Rectal smooth muscle tissue (tissue), 1 donor: ENCODE measurements at regions not wholly inside any gene's neighbourhood (a gene's known extent, or its start where the extent isn't known, plus 50 kb on each side); places are given as distances from the start of the nearest gene placed in this dataset.

Experiments used
- H3K27ac ChIP-seq: one replicate; pipeline ENCODE4 v1.7.0; 2013; ENCODE audit warnings: low read depth, low read length, inconsistent platforms
- H3K27me3 ChIP-seq: one replicate; pipeline ENCODE4 v1.7.0; 2013; ENCODE audit warnings: low read length; ENCODE audit not compliant: control insufficient read depth, insufficient read depth
- H3K36me3 ChIP-seq: one replicate; pipeline ENCODE4 v1.7.0; 2013; ENCODE audit warnings: low read length; ENCODE audit not compliant: control insufficient read depth, insufficient read depth
- H3K4me1 ChIP-seq: one replicate; pipeline ENCODE4 v1.7.0; 2013; ENCODE audit warnings: low read length; ENCODE audit not compliant: control insufficient read depth, insufficient read depth
- H3K4me3 ChIP-seq: one replicate; pipeline ENCODE4 v1.7.0; 2013; ENCODE audit warnings: low read length
- H3K9ac ChIP-seq: one replicate; pipeline ENCODE4 v1.7.0; 2013; ENCODE audit warnings: low read length

GRCh38 chr13:60303166-60303565, 93.9 kb upstream of the TDRD3 start:
- no peaks in the 10 kb centered on the region for H3K4me1 ChIP-seq
- H3K36me3 ChIP-seq: no peaks in the 10 kb centered on the region
- H3K27me3 ChIP-seq: no peaks in the 10 kb centered on the region
- no peak overlapping the region for H3K27ac ChIP-seq
- H3K9ac ChIP-seq: no peak overlapping the region
- H3K4me3 ChIP-seq: no peak overlapping the region

GRCh38 chr13:60311527-60311926, 85.5 kb upstream of the TDRD3 start:
- H3K36me3 ChIP-seq: no peaks in the 10 kb centered on the region
- H3K27ac ChIP-seq: no peak overlapping the region
- H3K4me3 ChIP-seq: no peak overlapping the region
- no peaks in the 10 kb centered on the region for H3K27me3 ChIP-seq
- no peak overlapping the region for H3K9ac ChIP-seq
- H3K4me1 ChIP-seq: no peaks in the 10 kb centered on the region

- Histone ChIP-seq H3K9ac (no peak overlapping the region), H3K36me3 (no peaks in the 10 kb centered on the region), H3K27me3 (no peaks in the 10 kb centered on the region), H3K27ac (no peak overlapping the region), H3K4me3 (no peak overlapping the region), H3K4me1 (no peaks in the 10 kb centered on the region)
Measured at GRCh38 chr13:60312851-60313505, 84.0 kb upstream of the TDRD3 start.

GRCh38 chr13:60318186-60318585, 78.8 kb upstream of the TDRD3 start:
- no peak overlapping the region for H3K27ac ChIP-seq
- H3K27me3 ChIP-seq: no peaks in the 10 kb centered on the region
- H3K9ac ChIP-seq: no peak overlapping the region
- H3K36me3 ChIP-seq: no peaks in the 10 kb centered on the region
- H3K4me3 ChIP-seq: no peak overlapping the region
- no peaks in the 10 kb centered on the region for H3K4me1 ChIP-seq

GRCh38 chr13:60324131-60324530, 72.9 kb upstream of the TDRD3 start:
- H3K4me1 ChIP-seq: no peaks in the 10 kb centered on the region
- no peaks in the 10 kb centered on the region for H3K27me3 ChIP-seq
- H3K27ac ChIP-seq: no peak overlapping the region
- no peak overlapping the region for H3K4me3 ChIP-seq
- no peaks in the 10 kb centered on the region for H3K36me3 ChIP-seq
- H3K9ac ChIP-seq: no peak overlapping the region

- H3K4me3 ChIP-seq: no peak overlapping the region
- H3K27ac ChIP-seq: no peak overlapping the region
- no peaks in the 10 kb centered on the region for H3K27me3 ChIP-seq
- no peak overlapping the region for H3K9ac ChIP-seq
- H3K4me1 ChIP-seq: no peaks in the 10 kb centered on the region
- no peaks in the 10 kb centered on the region for H3K36me3 ChIP-seq
Measured at GRCh38 chr13:60326273-60326672, 70.7 kb upstream of the TDRD3 start.

GRCh38 chr13:60327511-60327910, 69.5 kb upstream of the TDRD3 start:
- Histone ChIP-seq H3K4me3 (no peak overlapping the region), H3K27ac (no peak overlapping the region), H3K36me3 (no peaks in the 10 kb centered on the region), H3K9ac (no peak overlapping the region), H3K27me3 (no peaks in the 10 kb centered on the region), H3K4me1 (no peaks in the 10 kb centered on the region)

GRCh38 chr13:60328073-60328472, 68.9 kb upstream of the TDRD3 start:
- Histone ChIP-seq H3K27ac (no peak overlapping the region), H3K9ac (no peak overlapping the region), H3K27me3 (no peaks in the 10 kb centered on the region), H3K4me3 (no peak overlapping the region), H3K36me3 (no peaks in the 10 kb centered on the region), H3K4me1 (no peaks in the 10 kb centered on the region)

GRCh38 chr13:60329221-60329923, 67.6 kb upstream of the TDRD3 start:
- Histone ChIP-seq H3K4me3 (no peak overlapping the region), H3K27me3 (no peaks in the 10 kb centered on the region), H3K36me3 (no peaks in the 10 kb centered on the region), H3K9ac (no peak overlapping the region), H3K4me1 (no peaks in the 10 kb centered on the region), H3K27ac (no peak overlapping the region)

- H3K36me3 ChIP-seq: no peaks in the 10 kb centered on the region
- no peaks in the 10 kb centered on the region for H3K4me1 ChIP-seq
- no peak overlapping the region for H3K4me3 ChIP-seq
- no peak overlapping the region for H3K27ac ChIP-seq
- H3K27me3 ChIP-seq: no peaks in the 10 kb centered on the region
- no peak overlapping the region for H3K9ac ChIP-seq
Measured at GRCh38 chr13:60331249-60332012, 65.6 kb upstream of the TDRD3 start.

GRCh38 chr13:60332682-60333081, 64.3 kb upstream of the TDRD3 start:
- Histone ChIP-seq H3K9ac (no peak overlapping the region), H3K27me3 (no peaks in the 10 kb centered on the region), H3K4me1 (no peaks in the 10 kb centered on the region), H3K27ac (no peak overlapping the region), H3K4me3 (no peak overlapping the region), H3K36me3 (no peaks in the 10 kb centered on the region)

GRCh38 chr13:60334310-60334709, 62.7 kb upstream of the TDRD3 start:
- no peaks in the 10 kb centered on the region for H3K27me3 ChIP-seq
- no peaks in the 10 kb centered on the region for H3K4me1 ChIP-seq
- H3K4me3 ChIP-seq: no peak overlapping the region
- H3K9ac ChIP-seq: no peak overlapping the region
- H3K36me3 ChIP-seq: no peaks in the 10 kb centered on the region
- no peak overlapping the region for H3K27ac ChIP-seq
